Fibroblast of mammary gland (primary cell): ENCODE measurements at regions not wholly inside any gene's neighbourhood (a gene's known extent, or its start where the extent isn't known, plus 50 kb on each side); places are given as distances from the start of the nearest gene placed in this dataset.

Experiments used
- DNase-seq: peaks from one replicate; pipeline ENCODE4 v3.0.0-alpha.2; 2010; ENCODE audit warnings: low read depth
- H3K4me3 ChIP-seq: 2 replicates; pipeline ENCODE4 v1.5.1; 2011; ENCODE audit warnings: low read depth, mild to moderate bottlenecking, low read length, moderate library complexity; ENCODE audit not compliant: control insufficient read depth
- TF ChIP-seq, protein P1 (sequence below): conservative IDR thresholded peaks from 2 replicates; pipeline ENCODE4 v1.5.1; 2011; ENCODE audit warnings: low read depth, low read length, inconsistent platforms; ENCODE audit not compliant: control insufficient read depth, insufficient read depth

DNA sequence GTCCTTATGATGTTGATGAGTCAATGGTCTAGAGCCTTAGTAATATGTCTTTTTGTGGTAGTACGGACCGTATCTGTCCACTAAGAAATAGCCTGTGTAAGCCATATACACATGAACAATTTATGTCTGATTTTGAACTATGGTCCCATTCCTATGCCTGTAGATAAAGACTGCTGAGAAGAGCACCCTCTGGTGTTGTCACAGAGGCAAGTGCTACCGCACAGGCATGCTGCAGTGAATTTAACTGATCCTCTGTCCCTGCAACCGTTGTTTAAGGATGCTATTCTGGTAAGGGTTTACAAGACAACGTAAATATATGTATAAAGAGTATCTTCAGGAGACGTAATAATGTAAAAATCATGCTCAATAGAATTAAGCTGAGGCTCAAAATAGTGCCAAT is 170.7 kb downstream of the UBE3A start:
- TF ChIP-seq, protein P1, sequence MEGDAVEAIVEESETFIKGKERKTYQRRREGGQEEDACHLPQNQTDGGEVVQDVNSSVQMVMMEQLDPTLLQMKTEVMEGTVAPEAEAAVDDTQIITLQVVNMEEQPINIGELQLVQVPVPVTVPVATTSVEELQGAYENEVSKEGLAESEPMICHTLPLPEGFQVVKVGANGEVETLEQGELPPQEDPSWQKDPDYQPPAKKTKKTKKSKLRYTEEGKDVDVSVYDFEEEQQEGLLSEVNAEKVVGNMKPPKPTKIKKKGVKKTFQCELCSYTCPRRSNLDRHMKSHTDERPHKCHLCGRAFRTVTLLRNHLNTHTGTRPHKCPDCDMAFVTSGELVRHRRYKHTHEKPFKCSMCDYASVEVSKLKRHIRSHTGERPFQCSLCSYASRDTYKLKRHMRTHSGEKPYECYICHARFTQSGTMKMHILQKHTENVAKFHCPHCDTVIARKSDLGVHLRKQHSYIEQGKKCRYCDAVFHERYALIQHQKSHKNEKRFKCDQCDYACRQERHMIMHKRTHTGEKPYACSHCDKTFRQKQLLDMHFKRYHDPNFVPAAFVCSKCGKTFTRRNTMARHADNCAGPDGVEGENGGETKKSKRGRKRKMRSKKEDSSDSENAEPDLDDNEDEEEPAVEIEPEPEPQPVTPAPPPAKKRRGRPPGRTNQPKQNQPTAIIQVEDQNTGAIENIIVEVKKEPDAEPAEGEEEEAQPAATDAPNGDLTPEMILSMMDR: no peak
- H3K4me3 ChIP-seq: no peak overlapping the region
- DNase-seq: no peak
